GM21360 (cell line): ENCODE measurements at regions not wholly inside any gene's neighbourhood (a gene's known extent, or its start where the extent isn't known, plus 50 kb on each side); places are given as distances from the start of the nearest gene placed in this dataset.

Source experiments
- ATAC-seq: cut with Tn5 transposase; IDR thresholded peaks from one replicate; pipeline ENCODE4 v1.9.1; 2021; ENCODE audit warnings: mild to moderate bottlenecking, moderate library complexity; ENCODE audit not compliant: unreplicated experiment

- no peak for ATAC-seq
Observed at GRCh38 chr2:128447538-128447995, 128.9 kb upstream of the HS6ST1 start.

- no peak for ATAC-seq
Observed at GRCh38 chr2:128448331-128449225, 129.9 kb upstream of the HS6ST1 start.

GRCh38 chr2:128449226-128450061 lies 130.8 kb upstream of the HS6ST1 start:
- ATAC-seq = no peak

GRCh38 chr2:128450211-128451024 lies 131.8 kb upstream of the HS6ST1 start:
- no peak for ATAC-seq

GRCh38 chr2:128451084-128452023 lies 132.7 kb upstream of the HS6ST1 start:
- ATAC-seq = no peak

GRCh38 chr2:128452024-128452411 lies 133.3 kb upstream of the HS6ST1 start:
- no peak for ATAC-seq

GRCh38 chr2:128452536-128453530 lies 134.2 kb upstream of the HS6ST1 start:
- ATAC-seq = no peak

- no peak for ATAC-seq
Observed at GRCh38 chr2:128454980-128455720, 136.5 kb upstream of the HS6ST1 start.

GRCh38 chr2:128455721-128456050 lies 137.0 kb upstream of the HS6ST1 start:
- no peak for ATAC-seq

- no peak for ATAC-seq
Observed at GRCh38 chr2:128456281-128456680, 137.6 kb upstream of the HS6ST1 start.

GRCh38 chr2:128457006-128457604 lies 138.4 kb upstream of the HS6ST1 start:
- ATAC-seq = no peak

GRCh38 chr2:128457716-128458115 lies 139.0 kb upstream of the HS6ST1 start:
- ATAC-seq = no peak

- no peak for ATAC-seq
Observed at GRCh38 chr2:128458505-128458904, 139.8 kb upstream of the HS6ST1 start.

- ATAC-seq = no peak
Observed at GRCh38 chr2:128464456-128464855, 145.8 kb upstream of the HS6ST1 start.

GRCh38 chr2:128465246-128466170 lies 146.8 kb upstream of the HS6ST1 start:
- no peak for ATAC-seq

GRCh38 chr2:128466376-128466775 lies 147.7 kb upstream of the HS6ST1 start:
- no peak for ATAC-seq

GRCh38 chr2:128466776-128467175 lies 148.1 kb upstream of the HS6ST1 start:
- ATAC-seq = no peak
